Activated B cell treated with CpG ODN at 0.5 μM for 24 hours (primary cell): ENCODE measurements at regions not wholly inside any gene's neighbourhood (a gene's known extent, or its start where the extent isn't known, plus 50 kb on each side); places are given as distances from the start of the nearest gene placed in this dataset.
"Not testable (repeated sequence)": the region's sequence is repeated elsewhere in the genome, so short reads cannot be mapped to it uniquely, and the experiment has no call there.

Source experiments
- ATAC-seq: fragments of 200-7000 bp; cut with Tn5 transposase; one replicate; pipeline ENCODE4 v1.10.0; 2021; ENCODE audit warnings: low read depth, mild to moderate bottlenecking, moderate library complexity
- CTCF ChIA-PET: fragments of 350-600 bp; sonication (Branson Sonifier 250); formaldehyde crosslinking; loops from one replicate; lab custom pipeline; 2021; ENCODE audit warnings: antibody characterized with exemption; lab: Charles Lee
- POLR2A ChIA-PET: fragments of 350-600 bp; sonication (Branson Sonifier 250); formaldehyde crosslinking; loops from one replicate; lab custom pipeline; 2021; ENCODE audit warnings: antibody characterized with exemption; lab: Charles Lee
- DNase-seq: peaks from one replicate; pipeline ENCODE4 v3.0.0; 2022
- H3K27ac Mint-ChIP-seq: one replicate; pipeline ENCODE4 v1.8.0; 2020; ENCODE audit warnings: mixed read lengths
- H3K27me3 Mint-ChIP-seq: one replicate; pipeline ENCODE4 v1.8.0; 2021; ENCODE audit warnings: mixed read lengths
- H3K36me3 Mint-ChIP-seq: one replicate; pipeline ENCODE4 v1.8.0; 2021; ENCODE audit warnings: low read depth, mixed read lengths
- H3K4me1 Mint-ChIP-seq: one replicate; pipeline ENCODE4 v1.8.0; 2021; ENCODE audit warnings: mixed read lengths
- H3K4me3 Mint-ChIP-seq: one replicate; pipeline ENCODE4 v1.8.0; 2020; ENCODE audit warnings: mild to moderate bottlenecking, mixed read lengths
- H3K9me3 Mint-ChIP-seq: one replicate; pipeline ENCODE4 v1.8.0; 2020; ENCODE audit warnings: mixed read lengths
- intact Hi-C: fragments of 100-400 bp; cut with micrococcal nuclease; formaldehyde crosslinking; loops from one replicate; pipeline ENCODE4 v1.15.1; 2024
- TF ChIP-seq, protein P1 (sequence below): fragments of 200-600 bp; IDR thresholded peaks from one replicate; pipeline ENCODE4 v1.8.0; 2022; ENCODE audit warnings: antibody characterized with exemption, mild to moderate bottlenecking

DNA sequence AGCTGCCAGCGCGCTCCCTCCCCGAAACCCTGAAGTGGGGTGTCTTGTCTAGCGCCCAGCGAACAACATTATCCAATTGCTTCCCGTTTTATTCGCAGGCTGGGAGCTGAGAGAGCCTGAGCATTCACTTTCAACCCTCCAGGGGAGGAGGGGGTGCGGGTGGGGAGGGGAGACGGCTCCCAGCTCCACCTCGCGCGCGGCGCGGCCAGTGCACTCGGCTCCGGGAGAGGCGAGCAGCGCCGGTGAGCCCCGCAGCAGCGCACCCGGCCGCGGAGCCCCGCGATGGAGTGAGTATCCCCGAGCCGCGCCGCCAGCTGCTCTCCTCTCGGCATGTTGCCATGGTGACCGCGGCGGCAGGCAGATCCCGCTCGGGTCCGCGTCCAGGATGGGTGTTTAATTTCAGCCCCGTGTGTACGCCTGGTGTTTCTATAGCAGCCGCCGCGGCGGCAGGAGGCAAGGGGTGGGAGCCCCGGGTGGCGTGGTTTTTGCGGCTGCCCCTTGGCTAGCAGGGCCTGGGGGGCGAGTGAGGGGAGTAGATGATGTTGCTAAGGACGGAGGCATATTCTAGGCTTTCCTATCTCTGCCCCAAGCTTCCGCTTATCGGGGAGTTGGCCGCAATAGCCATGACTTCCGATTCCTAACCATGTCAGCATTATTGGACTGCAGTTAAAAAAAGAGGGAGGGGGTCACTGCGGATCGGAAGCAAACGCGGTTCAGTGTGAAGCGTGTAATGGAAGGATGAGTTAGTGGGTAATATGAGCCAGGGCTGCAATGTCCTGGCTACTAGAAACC, 139.2 kb upstream of the PALM2AKAP2 start:
- Mint-ChIP-seq H3K4me1 (peaks cover 6% of the 10 kb centered on the region), H3K27me3 (peaks cover 57% of the 10 kb centered on the region), H3K9me3 (peaks cover 6% of the 10 kb centered on the region), H3K27ac (no peak overlapping the region), H3K36me3 (no peaks in the 10 kb centered on the region), H3K4me3 (no peak overlapping the region)
- TF ChIP-seq, protein P1, sequence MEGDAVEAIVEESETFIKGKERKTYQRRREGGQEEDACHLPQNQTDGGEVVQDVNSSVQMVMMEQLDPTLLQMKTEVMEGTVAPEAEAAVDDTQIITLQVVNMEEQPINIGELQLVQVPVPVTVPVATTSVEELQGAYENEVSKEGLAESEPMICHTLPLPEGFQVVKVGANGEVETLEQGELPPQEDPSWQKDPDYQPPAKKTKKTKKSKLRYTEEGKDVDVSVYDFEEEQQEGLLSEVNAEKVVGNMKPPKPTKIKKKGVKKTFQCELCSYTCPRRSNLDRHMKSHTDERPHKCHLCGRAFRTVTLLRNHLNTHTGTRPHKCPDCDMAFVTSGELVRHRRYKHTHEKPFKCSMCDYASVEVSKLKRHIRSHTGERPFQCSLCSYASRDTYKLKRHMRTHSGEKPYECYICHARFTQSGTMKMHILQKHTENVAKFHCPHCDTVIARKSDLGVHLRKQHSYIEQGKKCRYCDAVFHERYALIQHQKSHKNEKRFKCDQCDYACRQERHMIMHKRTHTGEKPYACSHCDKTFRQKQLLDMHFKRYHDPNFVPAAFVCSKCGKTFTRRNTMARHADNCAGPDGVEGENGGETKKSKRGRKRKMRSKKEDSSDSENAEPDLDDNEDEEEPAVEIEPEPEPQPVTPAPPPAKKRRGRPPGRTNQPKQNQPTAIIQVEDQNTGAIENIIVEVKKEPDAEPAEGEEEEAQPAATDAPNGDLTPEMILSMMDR = no peak
- intact Hi-C loops = no loop called here
- CTCF ChIA-PET = no interaction called here
- DNase-seq = no peak
- POLR2A ChIA-PET = no interaction called here
- ATAC-seq = no peak

DNA sequence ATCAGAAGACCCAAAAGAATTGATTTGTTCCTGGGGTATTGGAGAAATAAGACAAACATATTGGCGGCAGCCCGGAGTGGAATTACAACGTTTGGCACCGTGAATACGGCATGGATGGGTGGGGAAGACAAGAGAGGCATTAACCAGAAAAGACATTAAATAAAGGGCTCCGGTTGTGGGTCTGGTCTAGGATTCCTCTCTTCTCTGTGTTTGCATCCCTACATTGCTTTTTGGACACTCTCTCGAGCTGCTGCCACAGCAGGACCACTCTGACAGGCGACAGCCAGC, 138.7 kb upstream of the PALM2AKAP2 start:
- DNase-seq = no peak
- CTCF ChIA-PET = no interaction called here
- TF ChIP-seq, protein P1 = no peak
- POLR2A ChIA-PET = no interaction called here
- Mint-ChIP-seq H3K27ac (no peak overlapping the region), H3K36me3 (no peaks in the 10 kb centered on the region), H3K4me1 (peaks cover 6% of the 10 kb centered on the region), H3K9me3 (peaks cover 6% of the 10 kb centered on the region), H3K27me3 (peaks cover 54% of the 10 kb centered on the region), H3K4me3 (no peak overlapping the region)
- intact Hi-C loops = no loop called here
- ATAC-seq = no peak

DNA sequence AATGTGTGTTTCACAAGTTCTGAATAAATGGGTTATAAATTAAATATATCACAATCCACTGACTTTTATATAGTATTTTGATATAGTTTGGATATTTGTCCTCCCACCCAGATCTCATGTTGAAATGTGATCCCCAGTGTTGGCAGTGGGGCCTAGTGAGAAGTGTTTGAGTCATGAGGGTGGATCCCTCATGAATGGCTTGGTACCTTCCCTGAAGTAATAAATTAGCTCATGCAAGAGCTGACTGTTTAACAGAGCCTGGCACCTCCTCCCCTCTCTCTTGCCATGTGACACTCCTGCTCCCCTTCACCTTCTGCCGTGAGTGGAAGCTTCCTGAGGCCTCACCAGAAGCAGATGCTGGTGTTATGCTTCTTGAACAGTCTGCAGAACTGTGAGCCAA, 127.9 kb upstream of the PALM2AKAP2 start:
- ChIA-PET POLR2A (no interaction called here), CTCF (no interaction called here)
- Mint-ChIP-seq H3K9me3 (peaks cover 4% of the 10 kb centered on the region), H3K36me3 (no peaks in the 10 kb centered on the region), H3K4me3 (no peak overlapping the region), H3K4me1 (no peaks in the 10 kb centered on the region), H3K27ac (no peak overlapping the region), H3K27me3 (peaks cover 7% of the 10 kb centered on the region)
- ATAC-seq = no peak
- intact Hi-C loops = no loop called here
- TF ChIP-seq, protein P1 = no peak
- no peak for DNase-seq

DNA sequence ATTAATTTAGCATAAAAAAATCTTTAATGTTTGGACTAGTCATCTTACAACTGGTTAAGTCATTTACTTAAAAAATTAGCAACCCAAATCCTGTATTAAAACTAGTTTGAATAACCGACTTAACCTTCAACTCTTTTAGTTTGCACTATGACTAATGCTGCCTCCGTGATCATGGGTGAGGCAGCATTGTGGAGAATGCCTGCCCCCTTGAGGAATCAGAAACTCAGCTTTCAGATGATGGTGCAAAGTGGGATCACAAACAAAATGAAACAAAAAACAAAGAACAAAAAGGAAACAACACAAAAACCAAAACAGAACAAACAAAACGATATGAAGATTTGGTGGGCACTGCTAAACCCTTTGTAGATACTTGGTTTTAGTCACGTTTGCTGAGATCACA, 127.0 kb upstream of the PALM2AKAP2 start:
- peaks cover 6% of the 10 kb centered on the region for H3K27me3 Mint-ChIP-seq
- intact Hi-C loops = no loop called here
- no peak overlapping the region for H3K4me3 Mint-ChIP-seq
- no peak overlapping the region for H3K27ac Mint-ChIP-seq
- ChIA-PET POLR2A (no interaction called here), CTCF (no interaction called here)
- H3K9me3 Mint-ChIP-seq = peaks cover 2% of the 10 kb centered on the region
- no peak for ATAC-seq
- no peaks in the 10 kb centered on the region for H3K4me1 Mint-ChIP-seq
- no peak for DNase-seq
- H3K36me3 Mint-ChIP-seq = no peaks in the 10 kb centered on the region
- TF ChIP-seq, protein P1 = no peak

DNA sequence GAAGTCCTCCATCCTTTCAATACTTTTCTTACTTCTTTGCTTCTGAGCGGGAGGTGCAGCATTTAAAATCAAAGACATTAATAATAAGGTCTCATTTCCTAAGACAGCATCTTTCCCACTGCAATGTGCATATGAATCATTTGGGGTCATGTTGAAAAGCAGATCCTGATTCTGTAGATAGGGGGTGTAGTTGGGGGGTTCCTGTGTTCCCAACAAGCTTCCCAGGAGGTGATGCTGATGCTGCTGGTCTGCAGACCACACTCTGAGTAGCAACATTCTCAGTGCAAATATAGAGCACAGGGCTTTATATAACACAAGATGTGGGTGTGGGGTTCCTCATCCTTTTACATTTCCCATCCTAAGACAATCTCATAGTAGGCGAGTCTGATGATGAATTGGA, 126.5 kb upstream of the PALM2AKAP2 start:
- peaks cover 4% of the 10 kb centered on the region for H3K9me3 Mint-ChIP-seq
- intact Hi-C loops = no loop called here
- H3K27me3 Mint-ChIP-seq = peaks cover 4% of the 10 kb centered on the region
- no peak overlapping the region for H3K27ac Mint-ChIP-seq
- TF ChIP-seq, protein P1 = no peak
- H3K36me3 Mint-ChIP-seq = no peaks in the 10 kb centered on the region
- H3K4me1 Mint-ChIP-seq = no peaks in the 10 kb centered on the region
- CTCF ChIA-PET = no interaction called here
- no peak overlapping the region for H3K4me3 Mint-ChIP-seq
- ATAC-seq (no peak), DNase-seq (no peak)
- POLR2A ChIA-PET = no interaction called here

DNA sequence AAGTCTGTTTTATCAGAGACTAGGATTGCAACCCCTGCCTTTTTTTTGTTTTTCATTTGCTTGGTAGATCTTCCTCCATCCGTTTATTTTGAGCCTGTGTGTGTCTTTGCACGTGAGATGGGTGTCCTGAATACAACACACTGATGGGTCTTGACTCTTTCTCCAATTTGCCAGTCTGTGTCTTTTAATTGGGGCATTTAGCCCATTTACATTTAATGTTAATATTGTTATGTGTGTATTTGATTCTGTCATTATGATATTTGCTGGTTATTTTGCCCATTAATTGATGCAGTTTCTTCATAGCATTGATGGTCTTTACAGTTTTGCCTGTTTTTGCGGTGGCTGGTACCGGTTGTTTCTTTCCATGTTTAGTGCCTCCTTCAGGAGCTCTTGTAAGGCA, 116.0 kb upstream of the PALM2AKAP2 start:
- intact Hi-C loops = not testable (repeated sequence)

DNA sequence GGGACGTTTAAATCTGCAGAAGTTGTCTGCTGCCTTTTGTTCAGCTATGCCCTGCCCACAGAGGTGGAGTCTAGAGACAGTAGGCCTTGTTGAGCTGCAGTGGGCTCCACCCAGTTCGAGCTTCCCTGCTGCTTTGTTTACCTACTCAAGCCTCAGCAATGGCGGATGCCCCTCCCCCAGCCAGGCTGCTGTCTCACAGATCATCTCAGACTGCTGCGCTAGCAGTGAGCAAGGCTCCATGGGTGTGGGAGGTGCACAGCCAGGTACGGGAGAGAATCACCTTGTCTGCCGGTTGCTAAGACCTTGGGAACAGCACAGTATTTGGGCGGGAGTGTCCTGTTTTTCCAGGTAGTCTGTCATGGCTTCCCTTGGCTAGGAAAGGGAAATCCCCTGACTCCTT, 114.3 kb upstream of the PALM2AKAP2 start:
- H3K36me3 Mint-ChIP-seq, CTCF ChIA-PET, POLR2A ChIA-PET, DNase-seq, H3K4me1 Mint-ChIP-seq, H3K4me3 Mint-ChIP-seq, intact Hi-C loops, ATAC-seq, H3K27ac Mint-ChIP-seq: not testable (repeated sequence)
- H3K9me3 Mint-ChIP-seq = peaks cover 19% of the 10 kb centered on the region
- H3K27me3 Mint-ChIP-seq = peaks cover 12% of the 10 kb centered on the region

More for the DNA sequence above, 116.0 kb upstream of the PALM2AKAP2 start:
- H3K9me3 Mint-ChIP-seq = peaks cover 19% of the 10 kb centered on the region
- CTCF ChIA-PET, H3K4me1 Mint-ChIP-seq, DNase-seq, ATAC-seq, H3K27ac Mint-ChIP-seq, POLR2A ChIA-PET, H3K36me3 Mint-ChIP-seq, H3K4me3 Mint-ChIP-seq: not testable (repeated sequence)
- peaks cover 12% of the 10 kb centered on the region for H3K27me3 Mint-ChIP-seq
